Colonic mucosa (tissue), 4 donors: ENCODE measurements at regions not wholly inside any gene's neighbourhood (a gene's known extent, or its start where the extent isn't known, plus 50 kb on each side); places are given as distances from the start of the nearest gene placed in this dataset.
"Not testable (repeated sequence)": the region's sequence is repeated elsewhere in the genome, so short reads cannot be mapped to it uniquely, and the experiment has no call there.

Experiments used
- DNase-seq: peaks from one replicate; pipeline ENCODE4 v3.0.0-alpha.2; 2020
- H3K27ac ChIP-seq: fragments of 200-600 bp; one replicate; pipeline ENCODE4 v1.8.0; 2021
- H3K27me3 ChIP-seq: fragments of 200-600 bp; one replicate; pipeline ENCODE4 v1.8.0; 2021
- H3K36me3 ChIP-seq: fragments of 200-600 bp; one replicate; pipeline ENCODE4 v1.8.0; 2021
- H3K4me1 ChIP-seq: fragments of 200-600 bp; one replicate; pipeline ENCODE4 v1.8.0; 2021; ENCODE audit warnings: mild to moderate bottlenecking
- H3K4me3 ChIP-seq: fragments of 200-600 bp; one replicate; pipeline ENCODE4 v1.8.0; 2021
- H3K9ac ChIP-seq, 2 donors: one replicate each; pipeline ENCODE4 v1.7.0; 2013; ENCODE audit warnings: control low read depth in 2 of 2, low read depth in 2 of 2, low read length in 2 of 2
- H3K9me3 ChIP-seq: fragments of 200-600 bp; one replicate; pipeline ENCODE4 v1.8.0; 2021
- CTCF ChIP-seq: fragments of 200-600 bp; IDR thresholded peaks from one replicate; pipeline ENCODE4 v1.8.0; 2022; ENCODE audit warnings: antibody characterized with exemption, mild to moderate bottlenecking
- intact Hi-C: fragments of 100-400 bp; cut with DNase I; formaldehyde crosslinking; loops from one replicate; pipeline ENCODE4 v1.14.1; 2022
- donor health status: healthy.
- donor health status: DM: no; HTN: no; CAD: no.
- donor health status: DM: no; HTN: no; CAD: no.

GRCh38 chr3:154657218-154657617 lies 227.2 kb upstream of the GPR149 start:
- Histone ChIP-seq H3K27ac (no peak overlapping the region), H3K4me1 (no peaks in the 10 kb centered on the region), H3K9me3 (no peaks in the 10 kb centered on the region), H3K36me3 (no peaks in the 10 kb centered on the region), H3K9ac (no peak overlapping the region), H3K4me3 (no peak overlapping the region), H3K27me3 (no peaks in the 10 kb centered on the region)
- no peak for DNase-seq
- no peak for TF ChIP-seq CTCF
- intact Hi-C loops: no loop called here

- no peak for TF ChIP-seq CTCF
Observed at GRCh38 chr3:154656486-154656885, 226.5 kb upstream of the GPR149 start.

GRCh38 chr3:154642145-154642544 lies 212.2 kb upstream of the GPR149 start:
- Histone ChIP-seq H3K9me3 (no peaks in the 10 kb centered on the region), H3K27me3 (no peaks in the 10 kb centered on the region), H3K4me3 (no peak overlapping the region), H3K9ac (no peak overlapping the region), H3K4me1 (no peaks in the 10 kb centered on the region), H3K27ac (no peak overlapping the region), H3K36me3 (no peaks in the 10 kb centered on the region)
- TF ChIP-seq CTCF: no peak
- intact Hi-C loops: no loop called here
- no peak for DNase-seq

More at GRCh38 chr3:154656486-154656885, 226.5 kb upstream of the GPR149 start:
- Histone ChIP-seq H3K36me3 (no peaks in the 10 kb centered on the region), H3K9me3 (no peaks in the 10 kb centered on the region), H3K27ac (no peak overlapping the region), H3K4me1 (no peaks in the 10 kb centered on the region), H3K27me3 (no peaks in the 10 kb centered on the region), H3K9ac (no peak overlapping the region), H3K4me3 (no peak overlapping the region)
- intact Hi-C loops: no loop called here
- no peak for DNase-seq

GRCh38 chr3:154625756-154626155 lies 195.8 kb upstream of the GPR149 start:
- intact Hi-C loops: no loop called here
- Histone ChIP-seq H3K27me3 (no peaks in the 10 kb centered on the region), H3K36me3 (no peaks in the 10 kb centered on the region), H3K4me3 (no peak overlapping the region), H3K9ac (no peak overlapping the region), H3K4me1 (no peaks in the 10 kb centered on the region), H3K9me3 (no peaks in the 10 kb centered on the region), H3K27ac (no peak overlapping the region)
- no peak for DNase-seq
- no peak for TF ChIP-seq CTCF

- H3K36me3 ChIP-seq, H3K4me1 ChIP-seq, H3K9me3 ChIP-seq, H3K9ac ChIP-seq, H3K27ac ChIP-seq, DNase-seq, H3K27me3 ChIP-seq, intact Hi-C loops, H3K4me3 ChIP-seq: not testable (repeated sequence)
Observed at GRCh38 chr3:154619621-154620020, 189.6 kb upstream of the GPR149 start.

GRCh38 chr3:154616298-154616697 lies 186.3 kb upstream of the GPR149 start:
- Histone ChIP-seq H3K4me3 (no peak overlapping the region), H3K4me1 (no peaks in the 10 kb centered on the region), H3K27me3 (no peaks in the 10 kb centered on the region), H3K36me3 (no peaks in the 10 kb centered on the region), H3K9ac (no peak overlapping the region), H3K9me3 (no peaks in the 10 kb centered on the region), H3K27ac (no peak overlapping the region)
- no peak for TF ChIP-seq CTCF
- intact Hi-C loops: no loop called here
- DNase-seq: no peak
